T-helper 9 cell (primary cell): ENCODE measurements at regions not wholly inside any gene's neighbourhood (a gene's known extent, or its start where the extent isn't known, plus 50 kb on each side); places are given as distances from the start of the nearest gene placed in this dataset.
"Not testable (repeated sequence)": the region's sequence is repeated elsewhere in the genome, so short reads cannot be mapped to it uniquely, and the experiment has no call there.

Source experiments
- DNase-seq: peaks from one replicate; pipeline ENCODE4 v3.0.0-alpha.2; 2020

DNA sequence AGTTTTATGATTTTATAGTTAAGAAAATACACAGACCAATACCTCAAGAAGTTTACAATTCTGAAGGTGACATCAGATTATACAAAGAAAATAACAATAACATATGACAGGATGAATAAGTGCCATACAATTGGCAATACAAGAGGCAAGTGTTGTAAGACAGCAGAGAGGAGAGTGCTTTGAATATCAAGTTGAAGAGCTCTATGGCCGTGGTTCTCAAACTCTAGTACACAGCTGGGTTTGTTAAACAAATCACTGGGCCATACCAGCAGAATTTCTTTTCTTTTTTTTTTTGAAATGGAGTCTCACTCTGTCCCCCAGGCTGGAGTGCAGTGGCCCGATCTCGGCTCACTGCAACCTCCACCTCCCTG is 167.1 kb upstream of the NECTIN3 start:
- no peak for DNase-seq

DNA sequence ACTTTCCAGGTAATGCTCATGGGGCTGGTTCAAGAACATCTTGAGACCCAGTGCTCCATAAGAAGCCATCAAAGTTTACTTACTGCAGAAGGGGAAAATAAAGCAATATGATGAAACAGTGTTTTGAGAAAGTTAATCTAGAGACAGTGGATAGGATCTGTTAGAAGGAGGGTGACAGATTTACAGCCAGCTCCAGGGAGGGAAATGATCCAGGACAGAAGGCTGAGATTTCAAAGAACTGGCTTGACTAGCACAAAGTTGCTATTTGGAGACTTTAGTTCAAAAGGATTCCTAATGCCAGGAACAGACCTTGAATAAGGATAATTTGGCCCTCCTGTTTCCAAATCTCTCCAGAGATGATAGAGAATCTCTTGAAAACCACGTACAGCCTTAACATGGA is 166.5 kb upstream of the NECTIN3 start:
- DNase-seq = no peak

DNA sequence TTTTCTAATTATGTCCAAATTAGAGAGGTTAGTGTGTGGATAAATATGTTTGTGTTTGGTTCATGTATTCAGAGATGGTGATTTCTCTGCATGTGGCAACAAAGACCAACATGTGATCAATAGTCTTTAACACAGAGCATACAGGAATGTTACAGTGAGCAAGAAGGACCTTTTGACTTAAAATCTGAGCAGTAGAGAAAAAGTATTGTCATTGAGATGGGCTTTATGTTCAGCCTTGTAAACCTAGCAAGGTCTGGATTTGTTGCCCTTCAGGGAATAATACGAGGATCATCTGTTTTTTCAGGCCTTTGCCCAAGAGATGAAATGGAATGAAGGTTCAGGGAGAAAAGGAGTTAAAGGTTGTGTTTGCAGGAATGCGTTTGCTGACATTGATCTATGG is 161.8 kb upstream of the NECTIN3 start:
- DNase-seq = no peak

DNA sequence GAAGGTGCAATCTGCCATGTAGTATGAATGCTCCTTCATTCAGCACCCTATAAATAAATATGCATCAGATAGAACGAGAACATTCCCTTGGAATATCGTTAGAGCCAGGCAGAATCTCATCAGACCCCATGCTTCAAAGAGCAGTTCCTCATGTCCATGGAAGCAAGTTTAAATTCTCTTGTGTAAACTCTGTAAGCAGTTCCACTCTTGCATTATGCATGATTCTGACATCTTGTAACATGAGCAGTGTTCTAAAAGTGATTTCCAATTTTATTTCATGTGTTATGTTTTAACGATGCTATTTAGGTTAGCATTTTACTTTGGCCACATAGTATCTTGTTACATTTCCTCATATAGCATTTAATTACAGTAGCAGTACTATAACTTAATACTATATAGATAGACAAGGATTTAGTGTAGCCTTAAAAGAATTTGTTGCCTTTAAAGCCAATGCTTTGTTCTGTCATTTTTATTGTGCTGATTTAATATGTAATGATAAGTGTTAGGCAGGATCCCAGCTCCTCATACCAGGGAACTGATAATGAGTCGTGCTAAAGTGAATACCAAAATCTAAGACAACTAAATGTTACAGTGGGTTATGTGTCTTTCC is 161.2 kb upstream of the NECTIN3 start:
- DNase-seq = no peak

DNA sequence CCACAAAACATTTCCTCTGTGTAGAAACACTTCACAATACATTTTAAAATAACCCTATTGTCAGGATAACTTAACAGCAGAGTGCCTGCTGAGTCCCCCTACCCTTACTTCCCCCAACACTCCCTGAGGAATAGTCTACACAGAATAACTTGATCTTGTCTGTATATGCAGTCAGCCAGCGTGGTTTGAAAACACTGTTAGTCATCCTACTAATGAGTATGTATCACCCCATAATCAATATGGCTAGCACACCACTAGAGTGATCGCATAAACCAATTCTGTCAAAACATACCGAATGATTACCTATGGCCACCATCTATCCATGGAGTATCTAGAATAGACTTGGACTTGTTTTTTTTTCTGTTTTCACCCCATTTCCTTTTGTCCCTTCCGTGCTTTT is 152.7 kb upstream of the NECTIN3 start:
- DNase-seq = no peak

DNA sequence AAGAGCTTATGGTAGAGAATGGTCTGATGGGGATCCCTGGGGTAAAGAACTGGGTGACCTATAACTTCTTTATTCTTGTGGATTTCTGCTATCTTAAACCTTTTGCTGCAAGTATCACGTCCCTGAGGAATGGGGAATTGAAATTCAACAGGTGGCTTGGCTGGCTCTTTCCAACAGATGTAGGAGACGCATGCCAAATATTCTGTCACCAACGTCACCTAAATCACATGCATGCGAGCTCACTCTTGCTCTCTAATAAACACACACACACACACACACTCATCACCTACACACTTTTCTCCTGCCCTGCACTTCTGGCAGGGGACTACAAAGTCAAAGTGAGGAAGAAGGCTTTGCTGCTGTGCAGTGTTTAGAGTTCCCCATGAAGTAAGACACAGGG is 145.8 kb upstream of the NECTIN3 start:
- DNase-seq = no peak

DNA sequence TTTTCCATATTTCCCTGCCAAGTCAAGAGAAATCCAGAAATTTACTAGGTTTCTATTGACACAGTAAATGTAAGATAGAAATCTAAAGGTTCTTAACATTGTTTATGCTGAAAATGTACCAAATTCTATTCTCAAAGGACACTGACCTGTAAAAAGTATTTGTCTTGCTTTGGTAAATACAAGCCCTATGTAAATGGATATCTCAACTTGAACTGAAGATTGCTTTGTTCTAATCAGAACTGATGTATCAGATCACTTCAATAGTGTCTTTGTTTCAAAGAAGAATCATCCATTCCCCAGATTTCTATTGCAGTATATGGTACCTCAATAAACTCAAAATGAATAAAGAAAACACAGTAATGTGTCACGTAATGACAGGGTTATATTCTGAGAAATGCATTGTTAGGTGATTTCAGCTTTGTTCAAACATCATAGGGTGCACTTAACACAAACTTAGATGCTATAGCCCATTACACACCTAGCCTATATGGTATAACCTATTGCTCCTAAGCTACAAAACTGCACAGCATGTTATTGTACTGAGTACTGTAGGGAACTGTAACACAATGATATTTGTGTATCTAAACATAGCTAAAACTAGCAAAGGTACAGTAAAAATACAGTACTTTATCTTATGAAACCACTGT is 143.5 kb upstream of the NECTIN3 start:
- DNase-seq = no peak

DNA sequence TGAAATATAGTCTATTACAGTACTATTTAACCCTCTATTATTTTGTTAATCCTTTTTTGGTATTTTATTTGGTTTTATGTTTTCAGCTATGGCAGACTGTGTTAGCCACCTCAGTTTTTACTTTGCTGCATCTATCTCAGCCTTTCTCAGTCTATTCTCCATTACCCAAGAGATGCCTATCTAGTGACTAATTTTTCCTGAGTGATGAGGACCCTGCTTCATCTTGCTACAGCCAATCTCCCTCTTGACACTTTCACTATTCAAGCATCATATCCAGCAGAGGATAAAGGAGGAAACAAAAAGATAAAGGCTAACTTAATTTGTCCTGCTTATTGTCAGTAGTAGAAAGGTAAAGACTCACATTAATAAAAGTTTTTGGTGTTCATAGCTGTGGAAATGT is 141.8 kb upstream of the NECTIN3 start:
- DNase-seq = no peak

DNA sequence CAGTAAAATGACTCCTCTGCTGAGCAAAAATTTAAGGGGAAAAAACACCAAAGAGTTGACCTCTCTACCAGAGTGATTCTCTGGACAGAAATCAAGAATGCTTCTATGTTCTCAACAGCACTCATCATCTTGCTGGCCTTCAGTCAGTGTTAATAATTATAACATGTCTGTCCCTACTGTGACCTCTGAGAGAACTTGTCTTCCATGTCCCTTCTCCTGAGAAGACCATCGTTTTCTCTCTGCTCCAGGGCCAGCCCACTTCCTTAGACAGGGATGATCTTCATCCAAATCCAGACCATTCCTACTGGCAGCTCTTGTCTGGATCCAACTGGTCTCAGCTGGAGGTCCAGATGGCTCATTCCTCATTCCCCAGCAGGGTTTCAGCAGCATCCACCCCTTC is 139.0 kb upstream of the NECTIN3 start:
- DNase-seq = no peak

DNA sequence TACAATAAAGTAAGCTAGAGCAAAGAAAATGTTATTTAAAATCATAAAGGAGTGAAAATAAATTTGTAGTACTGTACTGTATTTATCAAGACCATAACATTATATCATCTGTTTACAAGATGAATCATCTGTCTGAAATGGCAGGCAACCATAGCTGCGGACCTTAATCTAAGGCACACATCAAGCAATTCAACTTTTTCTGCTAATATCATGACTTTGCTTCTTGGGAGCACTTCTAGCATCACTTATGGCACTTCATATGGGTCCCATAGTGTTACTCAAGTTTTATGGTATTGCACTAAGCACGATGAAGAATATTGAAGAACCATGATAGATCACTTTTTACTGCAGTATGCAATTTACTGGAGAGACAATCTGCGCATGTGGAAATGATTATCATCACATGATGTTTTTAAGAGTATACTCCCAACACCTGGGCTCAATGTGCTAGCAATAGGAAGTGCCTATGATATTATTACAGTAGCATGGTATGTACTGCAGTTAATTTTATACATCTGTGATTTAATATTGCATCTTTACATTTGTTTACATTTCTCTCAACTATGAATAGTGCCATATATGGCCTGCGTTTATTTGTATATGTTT is 137.7 kb upstream of the NECTIN3 start:
- no peak for DNase-seq

DNA sequence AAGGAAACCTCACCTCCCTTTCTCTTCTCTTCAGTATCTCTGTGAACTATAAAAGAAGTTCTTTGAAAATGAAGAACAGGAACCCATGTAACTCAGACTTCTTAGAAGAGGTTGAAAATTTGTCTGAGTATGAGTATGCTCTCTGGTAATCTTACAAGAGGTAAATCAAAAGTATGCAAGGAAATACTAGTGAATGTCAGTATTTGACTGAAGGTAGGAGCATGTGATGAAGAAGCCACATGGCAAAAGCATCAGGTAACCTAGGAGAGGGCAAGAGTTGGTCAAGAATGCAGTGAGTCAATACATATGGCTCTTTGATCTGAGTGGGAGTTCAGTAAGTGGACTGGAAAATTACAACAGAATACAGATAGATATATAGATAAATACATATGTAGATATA is 133.0 kb upstream of the NECTIN3 start:
- no peak for DNase-seq

DNA sequence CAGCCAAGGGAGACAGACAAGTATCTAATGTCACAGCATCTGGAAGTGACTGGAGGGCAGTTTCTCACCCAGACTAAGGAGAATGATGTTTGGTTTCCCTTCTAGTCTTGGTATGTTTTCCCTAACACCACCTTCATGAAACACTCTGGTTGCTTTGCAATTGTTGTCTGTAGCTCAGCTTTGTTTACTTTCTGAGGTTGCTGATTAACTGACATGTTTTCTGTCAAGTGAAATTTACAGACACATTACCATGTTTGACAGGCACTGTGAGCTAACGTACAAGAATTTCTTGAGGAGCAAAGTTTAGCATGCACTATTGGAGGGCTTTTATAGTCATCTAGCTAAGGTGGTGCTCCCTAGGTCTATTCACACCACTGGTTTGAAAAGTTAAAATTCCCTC is 131.6 kb upstream of the NECTIN3 start:
- no peak for DNase-seq

DNA sequence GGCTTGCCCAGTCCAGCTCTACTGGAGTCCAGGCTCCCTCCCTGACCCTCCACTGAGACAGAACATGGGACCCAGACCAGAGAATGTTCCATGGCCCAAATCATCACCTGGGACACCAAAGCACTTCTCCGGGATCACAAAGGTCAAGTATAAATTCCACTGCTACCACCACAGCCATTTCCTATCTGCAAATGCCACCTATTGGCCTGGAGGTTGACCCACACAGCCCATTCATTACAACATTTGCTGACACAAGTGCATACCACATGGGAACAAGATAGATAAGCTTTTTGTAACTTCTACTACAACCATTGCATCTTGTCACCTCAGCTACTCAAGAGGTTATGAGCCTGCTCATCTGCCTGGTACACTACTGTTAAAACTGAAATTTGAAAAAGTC is 126.8 kb upstream of the NECTIN3 start:
- DNase-seq = no peak

DNA sequence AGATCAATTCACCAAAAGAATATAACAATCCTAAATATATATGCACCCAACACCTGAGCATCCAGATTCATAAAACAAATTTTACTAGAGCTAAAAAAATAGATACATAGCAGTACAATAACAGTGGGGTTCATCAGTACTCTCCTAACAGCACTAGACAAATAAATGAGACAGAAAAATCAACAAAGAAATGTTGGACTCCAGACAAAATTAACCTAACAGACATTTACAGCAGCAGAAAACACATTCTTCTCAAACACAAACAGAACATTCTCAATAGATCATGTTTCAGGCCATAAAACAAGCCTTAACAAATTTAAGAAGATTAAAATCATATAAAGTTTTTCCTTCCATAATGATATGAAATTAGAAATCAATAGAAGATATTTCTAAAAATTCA is 124.8 kb upstream of the NECTIN3 start:
- DNase-seq = no peak

DNA sequence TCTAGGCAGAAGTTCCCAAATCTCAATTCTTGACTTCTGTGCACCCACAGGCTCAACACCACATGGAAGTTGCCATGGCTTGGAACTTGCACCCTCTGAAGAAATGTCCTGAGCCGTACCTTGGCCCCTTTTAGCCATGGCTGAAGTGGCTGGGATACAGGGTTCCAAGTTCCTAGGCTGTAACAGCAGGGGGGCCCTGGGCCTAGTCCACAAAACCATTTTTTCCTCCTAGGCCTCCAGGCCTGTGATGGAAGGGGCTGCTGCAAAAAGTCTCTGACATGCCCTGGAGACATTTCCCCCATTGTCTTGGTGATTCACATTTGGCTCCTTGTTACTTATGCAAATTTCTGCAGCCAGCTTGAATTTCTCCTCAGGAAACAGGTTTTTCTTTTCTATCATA is 122.4 kb upstream of the NECTIN3 start:
- not testable (repeated sequence) for DNase-seq

DNA sequence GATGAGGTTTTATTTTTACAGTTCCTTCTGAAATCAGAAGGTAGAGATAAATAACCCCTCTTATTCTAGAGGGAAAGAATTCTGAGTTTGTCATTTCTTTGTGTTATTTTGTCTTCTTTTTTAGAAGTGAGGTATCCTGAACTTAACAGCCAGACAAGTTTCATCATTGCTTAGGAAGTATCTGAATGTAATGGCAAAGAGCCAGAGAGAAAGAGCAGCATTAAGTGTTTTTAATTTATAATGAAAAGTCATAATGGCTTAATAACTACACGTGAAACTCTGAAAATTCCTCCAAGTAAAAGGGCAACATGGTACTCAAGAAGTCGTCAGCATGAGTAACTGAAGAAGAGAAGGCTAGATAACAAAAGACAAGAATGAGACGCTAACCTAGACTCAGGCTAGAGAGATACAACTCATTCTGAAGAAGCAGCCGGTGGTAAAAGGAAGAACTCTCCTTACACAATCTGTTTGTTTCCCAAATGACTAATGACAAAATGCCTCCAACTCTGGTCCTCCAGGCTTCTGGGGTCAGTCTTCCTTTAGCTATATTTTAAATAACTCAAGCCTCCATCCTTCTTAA is 116.2 kb upstream of the NECTIN3 start:
- DNase-seq = no peak

DNA sequence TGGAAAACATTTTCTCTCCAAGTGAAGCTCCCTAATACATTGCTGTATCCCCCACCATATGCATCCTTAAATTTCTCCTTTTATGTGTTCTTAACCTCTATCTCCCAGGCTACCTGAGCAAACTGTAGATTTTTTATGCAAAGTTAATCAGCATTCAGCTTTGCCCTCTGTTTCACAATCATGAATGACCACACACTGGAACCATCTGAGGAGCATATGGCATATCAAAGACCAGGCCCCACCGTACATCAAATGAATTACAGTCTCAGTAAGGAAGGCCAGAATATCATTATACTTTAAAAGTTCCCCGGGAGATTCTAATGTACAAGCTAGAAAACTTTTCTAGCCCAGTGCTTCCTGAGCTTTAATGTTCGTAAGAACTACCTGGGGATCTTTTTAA is 115.5 kb upstream of the NECTIN3 start:
- DNase-seq = no peak

DNA sequence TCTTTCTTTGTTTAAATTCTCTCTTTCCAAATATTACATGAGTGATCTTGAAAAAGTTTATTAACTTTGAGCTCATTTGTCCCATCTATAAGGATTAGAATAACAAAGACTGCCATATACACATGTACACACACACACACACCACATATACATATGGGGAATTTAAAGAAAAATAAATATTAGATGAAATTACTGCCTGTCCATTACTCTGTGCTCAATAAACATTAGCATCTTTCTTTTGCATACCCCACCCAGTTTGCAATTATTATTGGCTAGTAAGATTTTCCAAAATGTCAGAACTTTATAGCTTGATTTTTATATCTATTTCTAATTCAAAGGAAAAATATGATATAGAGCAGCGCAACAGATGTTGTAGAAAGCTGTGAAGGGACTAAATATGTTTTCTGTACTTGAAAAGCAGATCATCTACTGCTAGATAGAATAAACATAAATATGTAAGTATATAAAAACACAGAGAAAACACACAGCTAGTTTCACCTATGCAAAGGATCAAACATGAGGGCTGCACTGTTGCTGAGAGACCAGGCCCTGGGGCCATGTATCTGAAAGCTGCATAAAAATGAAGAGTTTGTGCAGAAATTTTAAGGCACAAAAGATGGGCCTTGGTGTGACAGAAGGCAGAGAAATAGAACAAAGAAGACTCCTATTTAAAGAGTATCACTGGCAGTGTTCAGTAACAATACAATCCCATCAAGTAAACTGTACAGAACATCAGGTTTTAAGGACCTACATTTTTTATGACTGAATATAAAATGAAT is 114.2 kb upstream of the NECTIN3 start:
- no peak for DNase-seq

DNA sequence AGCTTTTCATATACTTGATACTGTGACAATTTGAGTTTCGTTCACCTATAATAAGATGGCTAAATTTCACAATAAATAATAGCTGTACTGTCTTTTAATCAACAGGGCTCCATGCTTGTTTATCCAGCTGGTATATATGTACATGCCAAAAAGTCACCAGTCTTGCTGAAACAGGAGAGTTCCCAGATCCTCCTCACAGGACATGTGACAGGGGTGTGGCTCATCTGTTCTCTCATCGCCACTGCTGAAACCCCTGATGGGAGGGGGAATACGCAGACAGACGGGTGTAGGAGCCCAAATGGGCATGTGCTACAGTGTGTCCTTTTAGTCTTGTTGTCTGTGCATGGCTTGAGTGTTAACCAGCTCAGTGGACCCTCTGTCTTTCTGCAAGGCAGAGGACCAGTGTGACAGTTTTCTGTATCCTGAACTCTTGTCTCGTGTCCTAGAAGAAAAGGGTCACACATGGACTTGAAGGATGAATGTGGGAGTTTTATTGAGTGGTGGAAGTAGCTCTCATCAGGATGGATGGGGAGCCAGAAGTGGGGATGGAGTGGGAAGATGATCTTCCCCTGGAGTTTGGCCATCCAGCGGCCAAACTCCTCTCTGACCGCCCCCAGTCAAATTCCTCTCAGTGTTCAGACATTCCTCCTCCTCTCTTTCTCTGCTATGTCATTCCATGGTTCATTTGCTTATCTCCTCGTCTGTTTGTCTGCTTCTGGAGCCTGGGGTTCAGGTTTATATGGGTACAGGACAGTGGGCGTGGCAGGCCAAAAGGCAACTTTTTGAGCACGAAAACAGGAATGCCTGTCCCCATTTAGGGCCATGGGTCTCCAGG is 113.1 kb upstream of the NECTIN3 start:
- no peak for DNase-seq

DNA sequence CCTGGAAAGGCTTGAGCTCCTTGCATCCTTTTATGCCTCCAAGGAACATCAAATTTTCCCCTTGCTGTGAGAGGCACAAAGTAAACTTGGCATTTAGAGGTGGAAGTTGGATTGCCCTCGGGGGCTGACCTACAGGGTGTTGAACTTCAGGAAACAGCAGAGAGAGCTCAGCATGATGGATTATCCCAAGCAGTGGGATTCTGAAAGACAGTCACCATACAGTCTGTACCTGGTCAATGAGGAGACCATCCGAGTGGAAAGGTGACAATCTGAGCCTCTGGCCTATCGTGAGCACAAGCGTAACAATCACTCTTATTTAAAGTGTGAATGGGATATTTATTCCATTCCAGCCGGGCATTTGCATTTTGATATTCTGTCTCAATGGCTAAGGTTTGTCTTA is 105.6 kb upstream of the NECTIN3 start:
- DNase-seq = no peak

DNA sequence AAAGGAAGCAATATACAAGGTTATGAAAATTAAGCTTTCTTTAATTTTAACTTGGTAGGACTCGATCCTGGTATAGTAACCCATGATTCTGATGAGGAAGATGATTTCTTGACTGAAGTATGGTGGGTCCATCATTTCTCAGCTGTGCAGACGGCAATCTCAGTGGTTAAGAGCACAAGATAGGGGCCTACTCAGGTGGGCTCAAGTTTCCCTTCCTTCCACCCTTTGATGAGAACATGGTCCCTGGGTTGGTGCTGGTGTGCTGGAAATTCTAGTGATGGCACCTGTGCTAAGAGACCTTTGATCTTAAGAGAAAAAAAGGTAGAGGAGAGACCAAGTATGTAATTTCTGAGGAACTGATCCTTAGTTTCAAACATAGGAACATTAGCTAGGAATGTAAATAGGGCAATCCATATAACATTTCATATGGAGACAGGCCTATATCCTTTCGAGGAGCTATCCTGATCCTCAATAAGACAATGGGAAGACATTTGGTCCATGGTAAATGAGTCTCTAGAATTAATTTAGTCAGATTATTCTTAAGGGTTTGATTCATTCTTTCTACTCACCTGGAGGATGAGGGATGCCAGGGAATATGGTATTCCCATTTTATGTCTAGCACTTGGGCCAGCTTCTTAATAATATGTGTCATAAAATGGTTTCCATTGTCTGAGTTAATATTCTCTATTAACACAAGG is 104.5 kb upstream of the NECTIN3 start:
- DNase-seq = no peak

DNA sequence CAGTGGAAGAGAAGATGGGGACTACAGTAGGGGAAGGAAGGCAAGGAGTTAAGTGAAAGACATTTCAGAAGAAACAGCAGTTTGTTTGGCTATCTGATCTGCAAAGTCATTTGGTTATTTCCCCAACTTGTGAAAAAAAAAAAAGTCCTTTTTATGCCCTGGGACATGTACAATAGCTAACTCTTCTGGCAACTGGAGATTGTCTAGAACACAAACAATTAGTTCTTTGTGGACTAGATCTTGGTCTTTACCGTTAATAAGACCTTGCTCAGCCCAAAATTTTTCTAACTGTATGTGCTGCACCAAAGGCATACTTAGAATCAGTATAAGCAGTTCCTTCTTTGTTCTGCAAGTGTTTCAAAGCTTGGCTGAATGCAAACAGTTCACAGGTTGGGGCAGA is 103.5 kb upstream of the NECTIN3 start:
- DNase-seq = no peak
